Uterus (tissue), 2 donors: ENCODE measurements at regions not wholly inside any gene's neighbourhood (a gene's known extent, or its start where the extent isn't known, plus 50 kb on each side); places are given as distances from the start of the nearest gene placed in this dataset.

Experiments
- POLR2A ChIP-seq, 2 donors: fragments of 450-650 bp; IDR thresholded peaks; one replicate each; pipeline ENCODE4 v1.6.1; 2016; ENCODE audit warnings: antibody characterized with exemption in 2 of 2, mild to moderate bottlenecking in 1 of 2, moderate library complexity in 1 of 2
- TF ChIP-seq, protein P1 (sequence below), 4 experiments: fragments of 200-600 bp in 2 of 4; fragments of 450-650 bp in 2 of 4; sonication (generic) in 2 of 4; IDR thresholded peaks; one replicate each; pipeline ENCODE4 v1.5.1; 2016 to 2019; ENCODE audit warnings: antibody characterized with exemption in 4 of 4, mild to moderate bottlenecking in 2 of 4, moderate library complexity in 1 of 4

DNA sequence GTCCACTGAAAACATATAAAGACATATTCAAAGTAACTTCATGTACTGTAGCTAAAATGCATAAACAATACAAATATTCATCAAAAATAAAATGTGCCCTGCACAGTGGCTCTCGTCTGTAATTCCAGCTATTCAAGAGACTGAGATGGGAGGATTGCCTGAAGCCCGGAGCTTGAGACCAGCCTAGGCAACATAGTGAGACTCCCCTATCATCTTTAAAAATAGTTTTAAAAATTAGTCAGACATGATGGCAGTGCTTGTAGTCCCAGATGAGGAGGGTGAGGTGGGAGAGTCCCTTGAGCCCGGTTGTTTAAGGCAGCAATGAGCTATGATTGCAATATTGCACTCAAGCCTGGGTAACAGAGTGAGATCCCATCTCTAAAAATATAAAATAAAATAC, 534.1 kb downstream of the ANXA1 start:
- TF ChIP-seq, protein P1, sequence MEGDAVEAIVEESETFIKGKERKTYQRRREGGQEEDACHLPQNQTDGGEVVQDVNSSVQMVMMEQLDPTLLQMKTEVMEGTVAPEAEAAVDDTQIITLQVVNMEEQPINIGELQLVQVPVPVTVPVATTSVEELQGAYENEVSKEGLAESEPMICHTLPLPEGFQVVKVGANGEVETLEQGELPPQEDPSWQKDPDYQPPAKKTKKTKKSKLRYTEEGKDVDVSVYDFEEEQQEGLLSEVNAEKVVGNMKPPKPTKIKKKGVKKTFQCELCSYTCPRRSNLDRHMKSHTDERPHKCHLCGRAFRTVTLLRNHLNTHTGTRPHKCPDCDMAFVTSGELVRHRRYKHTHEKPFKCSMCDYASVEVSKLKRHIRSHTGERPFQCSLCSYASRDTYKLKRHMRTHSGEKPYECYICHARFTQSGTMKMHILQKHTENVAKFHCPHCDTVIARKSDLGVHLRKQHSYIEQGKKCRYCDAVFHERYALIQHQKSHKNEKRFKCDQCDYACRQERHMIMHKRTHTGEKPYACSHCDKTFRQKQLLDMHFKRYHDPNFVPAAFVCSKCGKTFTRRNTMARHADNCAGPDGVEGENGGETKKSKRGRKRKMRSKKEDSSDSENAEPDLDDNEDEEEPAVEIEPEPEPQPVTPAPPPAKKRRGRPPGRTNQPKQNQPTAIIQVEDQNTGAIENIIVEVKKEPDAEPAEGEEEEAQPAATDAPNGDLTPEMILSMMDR (IDR thresholded peaks at IDR 0.05), result no peak
- TF ChIP-seq POLR2A (IDR thresholded peaks at IDR 0.05), result no peak
